Hepatocyte (in vitro differentiated cells): ENCODE measurements at regions not wholly inside any gene's neighbourhood (a gene's known extent, or its start where the extent isn't known, plus 50 kb on each side); places are given as distances from the start of the nearest gene placed in this dataset.
"Not testable (repeated sequence)": the region's sequence is repeated elsewhere in the genome, so short reads cannot be mapped to it uniquely, and the experiment has no call there.

Experiments used
- DNase-seq: peaks from one replicate; pipeline ENCODE4 v3.0.0-alpha.2; 2016; ENCODE audit warnings: low spot score
- H2AFZ ChIP-seq: fragments of 200-600 bp; sonication (generic); 2 replicates; pipeline ENCODE4 v1.6.0; 2016; ENCODE audit warnings: antibody characterized with exemption, mild to moderate bottlenecking
- H3K27ac ChIP-seq: fragments of 200-600 bp; sonication (generic); 2 replicates; pipeline ENCODE4 v1.5.1; 2016; ENCODE audit warnings: mild to moderate bottlenecking
- H3K27me3 ChIP-seq: fragments of 200-600 bp; sonication (generic); 2 replicates; pipeline ENCODE4 v1.6.1; 2016
- H3K36me3 ChIP-seq: fragments of 200-600 bp; sonication (generic); replicated peaks from 2 replicates; pipeline ENCODE4 v1.5.1; 2016; ENCODE audit warnings: low read depth; ENCODE audit not compliant: insufficient read depth
- H3K4me1 ChIP-seq: fragments of 200-600 bp; sonication (generic); 2 replicates; pipeline ENCODE4 v1.5.1; 2016; ENCODE audit warnings: mild to moderate bottlenecking, moderate library complexity; ENCODE audit not compliant: insufficient read depth
- H3K4me2 ChIP-seq: fragments of 200-600 bp; sonication (generic); 2 replicates; pipeline ENCODE4 v1.6.0; 2016
- H3K4me3 ChIP-seq: fragments of 200-600 bp; sonication (generic); 2 replicates; pipeline ENCODE4 v1.5.1; 2016; ENCODE audit warnings: mild to moderate bottlenecking
- H3K79me2 ChIP-seq: fragments of 200-600 bp; sonication (generic); 2 replicates; pipeline ENCODE4 v1.6.0; 2017; ENCODE audit warnings: mild to moderate bottlenecking
- H3K9me2 ChIP-seq: fragments of 200-600 bp; sonication (generic); replicated peaks from 2 replicates; pipeline ENCODE4 v1.6.0; 2017; ENCODE audit warnings: mild to moderate bottlenecking; ENCODE audit not compliant: insufficient read depth
- H3K9me3 ChIP-seq: fragments of 200-600 bp; sonication (generic); 2 replicates; pipeline ENCODE4 v1.5.1; 2016; ENCODE audit warnings: low read depth, mild to moderate bottlenecking
- H4K20me1 ChIP-seq: fragments of 200-600 bp; sonication (generic); 2 replicates; pipeline ENCODE4 v1.6.0; 2016; ENCODE audit warnings: mild to moderate bottlenecking; ENCODE audit not compliant: insufficient read depth, poor library complexity, severe bottlenecking
- WGBS: methylation state at CpG from one replicate; pipeline ENCODE4 v1.1.6; 2016; ENCODE audit warnings: low lambda C conversion rate; ENCODE audit errors: missing lambda C conversion rate; 5-methylcytosine and 5-hydroxymethylcytosine counted together

DNA sequence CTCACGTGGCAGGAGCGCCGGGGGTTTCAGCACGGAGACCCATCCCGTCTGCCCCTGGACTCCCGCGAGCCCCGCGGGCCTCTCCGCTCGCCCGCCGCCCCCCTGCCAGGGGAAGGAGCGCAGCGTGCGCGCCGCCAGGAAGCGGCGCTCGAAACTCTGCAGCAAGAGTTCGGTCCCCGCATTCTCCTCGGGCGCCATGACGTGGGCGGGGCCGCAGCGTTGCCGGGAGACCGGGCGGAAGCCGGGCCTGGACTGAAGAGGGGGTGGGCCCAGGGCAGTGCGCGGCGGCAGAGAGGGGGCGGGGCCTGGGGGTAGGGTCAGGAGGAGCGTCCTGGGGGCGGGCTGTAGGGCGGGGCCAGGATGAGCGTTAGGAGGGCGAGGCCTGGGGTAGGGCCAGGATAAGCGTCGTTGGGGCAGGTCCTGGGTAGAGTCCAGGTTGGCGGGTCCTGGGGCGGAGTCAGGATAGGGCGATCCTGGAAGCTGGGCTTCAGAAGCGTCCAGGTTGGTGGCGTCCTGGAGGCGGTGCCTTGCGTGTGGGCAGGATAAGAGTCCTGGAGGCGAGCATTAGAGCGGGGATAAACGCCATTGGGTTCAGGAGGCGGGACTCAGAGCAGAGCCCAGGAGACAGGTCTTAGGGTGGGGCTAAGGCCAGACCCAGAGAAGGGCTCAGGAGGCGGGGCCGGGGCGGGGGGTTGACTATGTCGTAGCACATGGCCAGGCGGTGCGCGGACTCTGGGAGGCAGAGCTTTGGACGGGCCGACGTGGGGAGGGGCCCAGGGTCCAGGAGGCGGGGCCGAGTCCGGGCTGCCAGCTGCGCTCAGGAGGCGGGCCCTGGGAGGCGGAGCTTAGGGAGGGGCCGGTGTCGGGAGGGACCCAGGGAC lies 229.0 kb upstream of the FRG2C start:
- not testable (repeated sequence) for H3K9me3 ChIP-seq, H3K27me3 ChIP-seq, H3K4me1 ChIP-seq, H3K9me2 ChIP-seq, H4K20me1 ChIP-seq, H3K36me3 ChIP-seq, H3K79me2 ChIP-seq
- Histone ChIP-seq H3K27ac (peak overlapping the region; percentile 91), H3K4me3 (peak overlapping the region; percentile 72), H3K4me2 (peak overlapping the region; percentile 88), H2AFZ (peak overlapping the region; percentile 91)
- WGBS = 2% methylated on average over 37 of the region's 73 CpGs
- peak; percentile 99 for DNase-seq

DNA sequence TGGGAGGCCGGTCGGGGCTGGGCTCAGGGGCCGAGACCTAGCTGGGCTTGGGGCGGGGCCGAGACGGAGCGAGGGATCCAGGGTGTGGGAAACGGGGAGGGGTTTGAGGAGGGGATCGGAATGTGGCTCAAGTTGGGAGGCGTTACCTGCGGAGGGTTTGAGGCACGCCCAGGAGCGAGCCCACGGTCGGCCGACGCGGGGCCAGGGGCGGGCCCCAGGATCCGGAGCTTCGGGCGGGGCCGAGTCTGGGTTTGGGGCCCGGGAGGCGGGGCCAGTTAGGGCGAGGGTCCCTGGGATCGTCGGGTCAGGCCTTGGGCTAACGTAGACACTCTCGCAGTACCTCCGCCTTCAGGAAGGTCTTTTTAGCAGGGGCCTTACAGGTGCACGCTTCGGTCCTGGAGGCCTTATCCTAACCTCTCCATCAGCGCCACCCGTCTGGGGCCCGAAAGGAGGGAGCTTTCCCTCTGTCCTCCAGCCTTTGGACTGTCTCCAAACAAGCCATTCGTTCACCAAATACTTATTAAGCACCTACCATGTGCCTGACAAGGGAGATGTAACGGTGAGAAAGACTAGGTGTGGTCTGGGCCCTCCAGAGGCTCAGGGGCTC lies 228.2 kb upstream of the FRG2C start:
- not testable (repeated sequence) for DNase-seq, H3K27me3 ChIP-seq, H4K20me1 ChIP-seq, H3K9me2 ChIP-seq, H3K4me1 ChIP-seq, H3K9me3 ChIP-seq, H3K79me2 ChIP-seq, H3K36me3 ChIP-seq
- peak overlapping the region; percentile 85 for H3K27ac ChIP-seq
- H3K4me3 ChIP-seq = peak overlapping the region; percentile 77
- H3K4me2 ChIP-seq = peak overlapping the region; percentile 88
- 0% methylated on average over 16 of the region's 38 CpGs for WGBS
- H2AFZ ChIP-seq = peak overlapping the region; percentile 90

- not testable (repeated sequence) for DNase-seq, H3K79me2 ChIP-seq, H2AFZ ChIP-seq, H3K4me3 ChIP-seq, H3K27ac ChIP-seq, H3K4me1 ChIP-seq, H3K9me2 ChIP-seq, H4K20me1 ChIP-seq, H3K27me3 ChIP-seq, H3K4me2 ChIP-seq, H3K36me3 ChIP-seq, H3K9me3 ChIP-seq
- 69% methylated on average over 7 of the region's 7 CpGs for WGBS
These were observed 223.1 kb upstream of the FRG2C start for GRCh38 chr3:75440986-75441385.

DNA sequence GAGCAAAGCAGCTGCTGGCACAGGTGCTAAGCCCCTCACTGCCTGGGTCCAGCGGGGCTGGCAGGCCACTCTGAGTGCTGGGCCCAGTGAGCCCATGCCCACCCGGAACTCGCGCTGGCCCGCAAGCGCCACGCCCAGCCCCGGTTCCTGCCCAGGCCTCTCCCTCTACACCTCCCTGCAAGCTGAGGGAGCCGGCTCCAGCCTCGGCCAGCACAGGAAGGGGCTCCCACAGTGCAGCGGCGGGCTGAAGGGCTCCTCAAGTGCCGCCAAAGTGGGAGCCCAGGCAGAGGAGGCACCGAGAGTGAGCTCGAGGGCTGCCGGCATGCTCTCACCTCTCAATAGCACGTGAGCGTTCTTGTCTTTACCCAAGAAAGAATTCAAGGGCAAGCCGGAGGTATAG lies 219.5 kb upstream of the FRG2C start:
- not testable (repeated sequence) for H3K27ac ChIP-seq, H3K27me3 ChIP-seq, H3K9me3 ChIP-seq, H3K4me3 ChIP-seq, H4K20me1 ChIP-seq, H3K9me2 ChIP-seq, H3K4me2 ChIP-seq, H3K36me3 ChIP-seq, DNase-seq, H2AFZ ChIP-seq, H3K79me2 ChIP-seq, H3K4me1 ChIP-seq
- 94% methylated on average over 18 of the region's 19 CpGs for WGBS

DNA sequence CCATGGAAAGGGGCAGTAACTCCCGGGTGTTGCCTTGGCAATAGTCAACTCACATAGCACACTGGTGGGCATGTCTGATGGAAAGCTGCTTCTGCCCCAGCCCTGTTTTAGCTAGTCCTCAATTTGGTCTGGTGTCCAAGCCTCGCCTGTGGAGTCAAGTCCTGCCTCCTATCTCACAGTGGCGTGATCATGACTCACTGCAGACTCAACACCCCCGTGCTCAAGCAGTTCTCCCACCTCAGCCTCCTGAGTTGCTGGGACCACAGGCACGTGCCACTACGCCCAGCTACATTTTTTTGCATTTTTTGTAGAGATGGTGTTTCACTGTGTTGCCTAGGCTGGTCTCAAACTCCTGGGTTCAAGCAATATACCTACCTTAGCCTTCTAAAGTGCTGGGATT lies 218.9 kb upstream of the FRG2C start:
- DNase-seq, H3K27me3 ChIP-seq, H3K4me3 ChIP-seq, H2AFZ ChIP-seq, H3K4me2 ChIP-seq, H3K27ac ChIP-seq, H3K9me3 ChIP-seq, H3K4me1 ChIP-seq, H3K79me2 ChIP-seq, H4K20me1 ChIP-seq, H3K36me3 ChIP-seq, H3K9me2 ChIP-seq: not testable (repeated sequence)
- 86% methylated on average over 6 of the region's 6 CpGs for WGBS

DNA sequence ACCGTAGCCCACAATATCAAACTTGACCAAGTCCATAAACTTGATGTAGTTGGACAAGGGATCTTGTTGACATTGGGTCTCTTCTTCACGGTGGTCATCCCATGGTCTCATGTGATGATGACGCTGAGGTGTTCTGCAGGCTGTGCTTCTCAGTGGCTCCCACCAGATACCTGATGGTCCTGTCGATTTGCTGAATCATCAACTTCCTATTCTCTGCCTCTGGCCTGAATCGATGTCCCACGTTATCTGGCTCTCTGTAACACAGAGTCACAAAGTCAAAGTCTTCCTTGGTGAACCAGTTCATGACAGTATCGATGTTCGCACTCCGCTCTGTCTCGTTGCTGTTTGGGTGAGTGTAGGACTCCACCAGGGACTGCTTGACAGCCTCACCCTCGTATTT lies 217.2 kb upstream of the FRG2C start:
- H3K9me3 ChIP-seq, H3K4me3 ChIP-seq, H2AFZ ChIP-seq, H3K9me2 ChIP-seq, H3K4me1 ChIP-seq, H4K20me1 ChIP-seq, H3K36me3 ChIP-seq, H3K27ac ChIP-seq, H3K27me3 ChIP-seq, DNase-seq, H3K4me2 ChIP-seq, H3K79me2 ChIP-seq: not testable (repeated sequence)
- 96% methylated on average over 11 of the region's 11 CpGs for WGBS

DNA sequence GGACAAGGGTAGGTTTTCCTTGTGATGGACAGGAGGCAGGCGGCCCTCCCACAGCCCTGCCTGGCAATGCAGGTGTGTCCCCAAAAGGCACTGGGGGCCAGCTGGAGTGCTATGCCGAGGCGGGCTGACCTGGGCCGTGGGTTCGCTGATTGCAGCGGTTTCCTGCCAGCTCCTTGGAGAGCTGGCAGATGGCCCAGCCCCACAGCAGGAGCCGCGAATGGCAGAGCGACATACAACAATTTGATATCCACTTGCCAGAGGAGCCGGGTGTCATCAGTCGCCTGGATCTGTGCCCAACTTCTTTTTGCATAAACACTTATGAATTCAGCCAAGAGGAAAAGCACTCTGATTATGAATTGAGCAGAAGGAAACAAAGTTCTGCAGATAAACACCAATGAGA lies 210.8 kb upstream of the FRG2C start:
- H3K4me3 ChIP-seq, H3K9me2 ChIP-seq, H2AFZ ChIP-seq, H4K20me1 ChIP-seq, H3K36me3 ChIP-seq, H3K4me2 ChIP-seq, H3K9me3 ChIP-seq, H3K27me3 ChIP-seq, H3K27ac ChIP-seq, DNase-seq, H3K79me2 ChIP-seq, H3K4me1 ChIP-seq: not testable (repeated sequence)
- WGBS = 84% methylated on average over 11 of the region's 11 CpGs

DNA sequence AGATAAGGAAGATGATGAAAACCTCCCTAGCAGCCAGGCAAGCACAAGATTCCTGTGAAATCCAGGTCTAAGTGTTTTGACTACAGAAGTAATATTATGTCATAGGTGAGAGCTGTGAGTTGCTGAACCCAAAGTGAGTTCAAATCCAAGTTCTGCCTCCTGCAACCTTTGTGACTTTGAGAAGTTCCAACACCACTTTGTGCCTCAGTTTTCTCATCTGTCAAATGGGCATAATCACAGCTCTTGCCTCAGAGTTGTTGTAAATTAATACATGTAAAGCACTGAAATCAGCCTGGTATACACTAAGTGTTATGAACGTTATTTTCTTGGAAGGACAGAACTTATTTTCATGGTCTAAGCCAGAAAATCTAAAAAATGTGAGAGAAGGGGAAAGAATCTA lies 210.3 kb upstream of the FRG2C start:
- not testable (repeated sequence) for H2AFZ ChIP-seq, H3K9me2 ChIP-seq, H3K4me3 ChIP-seq, H4K20me1 ChIP-seq, H3K36me3 ChIP-seq, H3K9me3 ChIP-seq, H3K4me1 ChIP-seq, DNase-seq, H3K27me3 ChIP-seq, H3K4me2 ChIP-seq, H3K79me2 ChIP-seq, H3K27ac ChIP-seq
- WGBS = 91% methylated on average over 1 of the region's 1 CpG

GRCh38 chr3:75474530-75474929 lies 189.6 kb upstream of the FRG2C start:
- not testable (repeated sequence) for H3K9me3 ChIP-seq, DNase-seq, H3K4me2 ChIP-seq, H3K79me2 ChIP-seq, H3K4me3 ChIP-seq, H4K20me1 ChIP-seq, H3K27ac ChIP-seq, H3K9me2 ChIP-seq, H3K4me1 ChIP-seq, H3K36me3 ChIP-seq, H3K27me3 ChIP-seq, H2AFZ ChIP-seq
- WGBS = 80% methylated on average over 4 of the region's 4 CpGs
